Chondrocyte (in vitro differentiated cells): ENCODE measurements at regions not wholly inside any gene's neighbourhood (a gene's known extent, or its start where the extent isn't known, plus 50 kb on each side); places are given as distances from the start of the nearest gene placed in this dataset.

ENCODE experiments used
- DNase-seq: peaks from one replicate; pipeline ENCODE4 v3.0.0; 2021; ENCODE audit warnings: mixed read lengths, low spot score
- H3K27ac Mint-ChIP-seq: one replicate; pipeline ENCODE4 v1.8.0; 2021; ENCODE audit warnings: mild to moderate bottlenecking, moderate library complexity, mixed read lengths; ENCODE audit not compliant: unreplicated experiment
- H3K27me3 Mint-ChIP-seq: 2 replicates; pipeline ENCODE4 v1.8.0; 2021; ENCODE audit warnings: low read depth, mixed read lengths
- H3K36me3 Mint-ChIP-seq: 2 replicates; pipeline ENCODE4 v1.8.0; 2021; ENCODE audit warnings: low read depth, mixed read lengths
- H3K4me1 Mint-ChIP-seq: 2 replicates; pipeline ENCODE4 v1.8.0; 2021; ENCODE audit warnings: low read depth, mild to moderate bottlenecking, mixed read lengths
- H3K4me3 Mint-ChIP-seq: one replicate; pipeline ENCODE4 v1.8.0; 2021; ENCODE audit warnings: mild to moderate bottlenecking, moderate library complexity, mixed read lengths; ENCODE audit not compliant: unreplicated experiment
- H3K9me3 Mint-ChIP-seq: 2 replicates; pipeline ENCODE4 v1.8.0; 2021; ENCODE audit warnings: low read depth, mixed read lengths
- TF ChIP-seq, protein P1 (sequence below): fragments of 200-600 bp; sonication (generic); IDR thresholded peaks from 2 replicates; pipeline ENCODE4 v1.5.0; 2021; ENCODE audit warnings: antibody characterized with exemption, mild to moderate bottlenecking, moderate library complexity

DNA sequence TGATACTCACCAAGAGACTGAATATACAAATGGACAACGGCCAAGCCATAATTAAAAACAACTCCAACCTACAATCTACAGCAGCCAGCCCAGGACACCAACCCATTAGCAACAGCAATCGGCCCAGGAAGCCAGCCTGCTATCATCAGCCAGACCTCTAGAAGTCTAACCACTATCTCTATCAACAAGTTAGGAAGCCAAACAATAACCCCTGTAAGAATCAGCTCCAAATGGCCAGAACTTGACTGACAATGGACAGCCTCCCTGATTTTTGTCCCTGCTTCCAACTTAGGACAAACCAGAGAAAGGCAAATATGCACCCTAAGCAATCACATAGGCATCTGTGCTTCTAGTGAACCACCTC is 511.8 kb upstream of the JARID2 start:
- Mint-ChIP-seq H3K4me3 (no peak overlapping the region), H3K4me1 (peaks cover 30% of the 10 kb centered on the region), H3K27me3 (no peaks in the 10 kb centered on the region), H3K27ac (no peak overlapping the region), H3K9me3 (no peaks in the 10 kb centered on the region), H3K36me3 (no peaks in the 10 kb centered on the region)
- DNase-seq: no peak
- TF ChIP-seq, protein P1, sequence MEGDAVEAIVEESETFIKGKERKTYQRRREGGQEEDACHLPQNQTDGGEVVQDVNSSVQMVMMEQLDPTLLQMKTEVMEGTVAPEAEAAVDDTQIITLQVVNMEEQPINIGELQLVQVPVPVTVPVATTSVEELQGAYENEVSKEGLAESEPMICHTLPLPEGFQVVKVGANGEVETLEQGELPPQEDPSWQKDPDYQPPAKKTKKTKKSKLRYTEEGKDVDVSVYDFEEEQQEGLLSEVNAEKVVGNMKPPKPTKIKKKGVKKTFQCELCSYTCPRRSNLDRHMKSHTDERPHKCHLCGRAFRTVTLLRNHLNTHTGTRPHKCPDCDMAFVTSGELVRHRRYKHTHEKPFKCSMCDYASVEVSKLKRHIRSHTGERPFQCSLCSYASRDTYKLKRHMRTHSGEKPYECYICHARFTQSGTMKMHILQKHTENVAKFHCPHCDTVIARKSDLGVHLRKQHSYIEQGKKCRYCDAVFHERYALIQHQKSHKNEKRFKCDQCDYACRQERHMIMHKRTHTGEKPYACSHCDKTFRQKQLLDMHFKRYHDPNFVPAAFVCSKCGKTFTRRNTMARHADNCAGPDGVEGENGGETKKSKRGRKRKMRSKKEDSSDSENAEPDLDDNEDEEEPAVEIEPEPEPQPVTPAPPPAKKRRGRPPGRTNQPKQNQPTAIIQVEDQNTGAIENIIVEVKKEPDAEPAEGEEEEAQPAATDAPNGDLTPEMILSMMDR: no peak

DNA sequence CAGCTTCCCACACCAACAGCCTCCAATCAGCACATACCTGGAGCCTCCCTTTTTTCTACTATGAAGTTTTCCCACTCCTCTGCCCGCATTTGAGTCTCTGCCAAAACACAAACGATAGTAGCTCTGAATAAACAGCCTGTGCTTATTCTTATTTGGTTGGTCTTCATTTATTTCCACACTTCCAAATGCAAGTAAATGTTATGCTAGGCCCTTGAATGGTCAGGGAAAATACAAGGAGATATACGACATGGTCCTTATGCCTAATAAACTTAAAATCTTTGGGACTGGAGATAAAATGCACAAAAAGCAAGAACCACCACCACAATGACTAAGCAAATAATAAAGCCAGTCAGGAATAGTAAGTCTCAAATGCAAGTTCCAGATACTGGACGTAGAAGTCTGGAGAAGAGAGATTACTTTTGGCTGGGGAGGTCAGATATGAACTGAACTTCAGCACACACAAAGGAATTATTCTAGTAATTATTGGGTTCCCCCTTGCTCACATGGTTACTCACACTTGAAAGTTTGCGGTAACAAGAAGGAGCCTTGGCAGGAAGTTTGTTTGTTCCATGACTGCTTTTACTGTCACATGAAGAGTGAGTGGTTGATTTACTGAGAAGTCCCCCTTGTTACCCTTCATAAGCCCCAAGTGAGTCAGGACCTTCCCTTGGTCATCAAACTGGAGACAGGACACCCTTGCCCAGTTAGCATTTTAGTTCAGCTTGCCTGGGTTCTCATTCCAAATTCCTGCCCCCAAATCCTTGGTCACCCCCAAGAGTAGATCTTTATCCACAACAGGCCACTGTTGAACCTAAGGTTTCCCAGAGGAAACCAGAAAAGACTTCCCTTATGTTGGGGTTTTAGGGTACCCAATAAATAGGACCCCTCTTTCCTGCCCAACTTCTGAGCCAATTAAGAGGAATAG is 511.2 kb upstream of the JARID2 start:
- DNase-seq: no peak
- no peaks in the 10 kb centered on the region for H3K27me3 Mint-ChIP-seq
- peak overlapping the region; percentile 34 for H3K27ac Mint-ChIP-seq

DNA sequence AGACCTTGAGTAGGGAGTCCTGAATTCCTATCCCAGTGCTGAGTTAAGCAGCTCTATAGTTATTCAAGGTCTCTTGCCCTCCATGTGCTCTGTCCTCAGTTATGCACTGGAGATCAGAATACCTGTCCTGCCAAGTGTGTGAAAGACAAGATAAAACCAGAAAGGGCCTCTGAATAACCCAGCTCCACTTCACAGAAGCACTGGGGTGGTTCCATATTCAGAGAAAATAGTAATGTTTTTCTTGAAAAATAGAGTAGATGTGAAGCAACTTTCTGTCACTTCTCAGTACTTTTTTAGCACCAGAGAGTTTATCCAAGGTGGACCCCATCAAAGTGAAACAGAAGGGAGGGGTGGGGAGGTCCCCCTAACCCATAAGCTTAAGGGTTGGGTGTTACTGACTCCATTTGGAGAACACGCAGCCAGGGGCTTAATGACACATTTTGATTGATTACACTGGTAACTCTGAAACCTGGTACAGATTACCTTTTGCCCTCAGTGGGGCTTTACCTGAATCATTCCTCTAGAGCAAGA is 509.8 kb upstream of the JARID2 start:
- DNase-seq: no peak
- Mint-ChIP-seq H3K9me3 (peaks cover 4% of the 10 kb centered on the region), H3K27me3 (no peaks in the 10 kb centered on the region), H3K4me3 (no peak overlapping the region), H3K4me1 (peaks cover 38% of the 10 kb centered on the region), H3K27ac (no peak overlapping the region), H3K36me3 (no peaks in the 10 kb centered on the region)
- TF ChIP-seq, protein P1: no peak

More for the DNA sequence above, 511.2 kb upstream of the JARID2 start:
- no peaks in the 10 kb centered on the region for H3K9me3 Mint-ChIP-seq
- H3K4me3 Mint-ChIP-seq: no peak overlapping the region
- H3K36me3 Mint-ChIP-seq: no peaks in the 10 kb centered on the region
- peaks cover 36% of the 10 kb centered on the region for H3K4me1 Mint-ChIP-seq
- TF ChIP-seq, protein P1: no peak

DNA sequence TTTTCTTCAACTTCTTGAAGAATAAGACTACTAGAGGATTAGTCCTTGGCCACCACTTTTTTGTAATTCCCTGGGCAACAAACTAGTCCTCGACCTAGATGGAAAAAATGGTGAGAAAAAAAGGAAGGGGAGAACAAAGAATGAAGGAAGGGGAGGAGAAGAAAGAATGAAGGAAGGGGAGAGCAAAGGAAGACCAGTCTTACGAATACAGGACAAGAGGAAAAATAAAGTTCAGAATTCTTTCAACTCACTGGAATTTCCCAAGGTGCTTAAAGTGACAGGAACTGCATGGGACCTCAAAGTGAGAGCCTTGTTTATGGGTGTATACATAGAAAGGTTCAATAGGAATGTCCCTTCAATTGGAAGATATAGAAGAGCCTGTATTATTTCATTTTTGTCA is 509.3 kb upstream of the JARID2 start:
- H3K4me1 Mint-ChIP-seq: peaks cover 41% of the 10 kb centered on the region
- DNase-seq: no peak
- H3K4me3 Mint-ChIP-seq: no peak overlapping the region
- H3K27ac Mint-ChIP-seq: no peak overlapping the region
- no peaks in the 10 kb centered on the region for H3K36me3 Mint-ChIP-seq
- H3K9me3 Mint-ChIP-seq: peaks cover 4% of the 10 kb centered on the region
- no peaks in the 10 kb centered on the region for H3K27me3 Mint-ChIP-seq
- TF ChIP-seq, protein P1: no peak

DNA sequence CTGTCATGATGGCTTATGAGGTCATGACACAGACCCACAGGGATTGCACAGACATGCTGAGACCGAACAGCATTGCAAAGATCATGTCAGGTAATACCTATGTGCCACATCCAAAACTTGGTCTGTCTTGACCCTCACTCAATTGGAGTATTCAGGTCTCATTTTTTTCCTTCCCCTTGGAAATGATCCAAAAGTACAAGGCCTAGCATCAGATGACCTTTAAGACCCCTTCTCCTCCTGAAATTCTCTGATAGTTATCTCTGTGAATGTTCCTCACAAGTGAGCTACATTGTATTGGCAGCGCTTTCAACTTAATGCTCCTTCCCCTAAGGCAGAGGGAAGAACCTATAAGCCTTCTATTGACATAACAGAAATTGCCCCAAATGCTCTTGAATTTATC is 507.4 kb upstream of the JARID2 start:
- peaks cover 42% of the 10 kb centered on the region for H3K4me1 Mint-ChIP-seq
- peaks cover 7% of the 10 kb centered on the region for H3K9me3 Mint-ChIP-seq
- H3K36me3 Mint-ChIP-seq: no peaks in the 10 kb centered on the region
- no peak overlapping the region for H3K27ac Mint-ChIP-seq
- TF ChIP-seq, protein P1: no peak
- H3K27me3 Mint-ChIP-seq: no peaks in the 10 kb centered on the region
- no peak for DNase-seq
- H3K4me3 Mint-ChIP-seq: no peak overlapping the region
